ENCODE measurements at regions not wholly inside any gene's neighbourhood (a gene's known extent, or its start where the extent isn't known, plus 50 kb on each side); places are given as distances from the start of the nearest gene placed in this dataset.

DNA sequence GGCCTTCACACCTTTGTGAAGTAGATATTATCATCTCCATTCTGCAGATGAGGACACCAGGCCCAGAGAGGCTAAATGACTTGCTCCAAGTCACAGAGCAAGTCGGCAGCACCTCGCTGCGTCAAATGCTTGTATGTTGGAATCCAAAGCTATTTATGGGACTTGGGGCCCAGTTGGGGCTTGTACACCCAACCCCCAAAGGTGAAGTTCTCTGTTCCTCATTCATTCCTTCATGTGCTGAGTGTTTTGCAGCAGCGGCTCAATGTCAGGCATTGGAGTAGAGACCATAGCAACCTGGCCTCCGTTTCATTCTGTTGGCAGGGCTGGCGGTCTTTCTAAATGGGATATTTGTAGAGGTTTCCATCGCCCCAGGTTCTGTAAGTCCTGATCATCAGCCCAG, 113.4 kb upstream of the SLC25A33 start:
- no peak for DNase-seq (ENCODE audit: low read depth)
- TF ChIP-seq, protein P1, sequence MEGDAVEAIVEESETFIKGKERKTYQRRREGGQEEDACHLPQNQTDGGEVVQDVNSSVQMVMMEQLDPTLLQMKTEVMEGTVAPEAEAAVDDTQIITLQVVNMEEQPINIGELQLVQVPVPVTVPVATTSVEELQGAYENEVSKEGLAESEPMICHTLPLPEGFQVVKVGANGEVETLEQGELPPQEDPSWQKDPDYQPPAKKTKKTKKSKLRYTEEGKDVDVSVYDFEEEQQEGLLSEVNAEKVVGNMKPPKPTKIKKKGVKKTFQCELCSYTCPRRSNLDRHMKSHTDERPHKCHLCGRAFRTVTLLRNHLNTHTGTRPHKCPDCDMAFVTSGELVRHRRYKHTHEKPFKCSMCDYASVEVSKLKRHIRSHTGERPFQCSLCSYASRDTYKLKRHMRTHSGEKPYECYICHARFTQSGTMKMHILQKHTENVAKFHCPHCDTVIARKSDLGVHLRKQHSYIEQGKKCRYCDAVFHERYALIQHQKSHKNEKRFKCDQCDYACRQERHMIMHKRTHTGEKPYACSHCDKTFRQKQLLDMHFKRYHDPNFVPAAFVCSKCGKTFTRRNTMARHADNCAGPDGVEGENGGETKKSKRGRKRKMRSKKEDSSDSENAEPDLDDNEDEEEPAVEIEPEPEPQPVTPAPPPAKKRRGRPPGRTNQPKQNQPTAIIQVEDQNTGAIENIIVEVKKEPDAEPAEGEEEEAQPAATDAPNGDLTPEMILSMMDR (conservative IDR thresholded peaks at IDR 0.05; ENCODE audit: low read depth, low read length), result no peak
- H3K4me3 ChIP-seq (ENCODE audit: low read depth, low read length), result no peak overlapping the region

DNA sequence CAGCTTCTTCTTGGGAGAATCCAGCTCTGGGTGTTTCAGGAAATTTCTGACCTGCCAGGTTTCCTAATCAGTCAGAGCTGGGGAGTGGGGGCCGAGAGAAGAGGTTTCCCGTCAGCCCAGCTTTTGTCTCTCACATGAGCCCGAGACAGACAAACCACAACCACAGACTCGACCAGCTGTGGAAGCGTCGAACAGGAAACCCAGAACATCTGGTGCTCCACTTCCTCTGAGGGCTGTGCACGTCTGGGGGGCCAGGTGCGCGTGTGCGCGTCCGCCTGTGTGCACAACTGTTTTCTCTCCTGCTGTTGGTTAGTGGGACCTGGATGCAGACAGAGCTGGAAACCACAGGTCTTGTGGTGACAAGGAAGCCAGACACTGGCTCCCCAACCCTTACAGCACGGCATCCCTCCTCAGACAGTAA, 113.0 kb upstream of the SLC25A33 start:
- no peak overlapping the region for H3K4me3 ChIP-seq (ENCODE audit: low read depth, low read length)
- TF ChIP-seq, protein P1 (conservative IDR thresholded peaks at IDR 0.05; ENCODE audit: low read depth, low read length), result no peak
- no peak for DNase-seq (ENCODE audit: low read depth)

DNA sequence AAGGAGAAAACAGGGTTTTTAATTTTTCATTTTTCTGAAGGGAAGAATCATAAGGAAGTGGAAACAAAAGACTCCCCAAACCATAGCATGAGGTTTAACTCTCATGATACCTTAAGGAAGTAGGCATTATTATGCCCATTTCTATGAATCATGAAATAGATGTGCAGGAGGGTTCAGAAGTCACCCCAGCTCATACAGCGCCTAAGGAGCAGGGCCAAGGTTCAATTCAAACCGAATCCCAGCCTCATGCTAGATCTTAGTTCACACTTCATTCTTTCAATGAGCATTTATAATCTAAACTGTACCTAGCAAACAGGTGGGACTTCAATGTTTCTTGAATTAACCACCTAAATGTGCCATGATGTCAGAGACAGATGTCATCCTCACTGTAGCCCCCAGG, 111.9 kb upstream of the SLC25A33 start:
- no peak overlapping the region for H3K4me3 ChIP-seq (ENCODE audit: low read depth, low read length)
- no peak for DNase-seq (ENCODE audit: low read depth)
- TF ChIP-seq, protein P1 (conservative IDR thresholded peaks at IDR 0.05; ENCODE audit: low read depth, low read length), result no peak

DNA sequence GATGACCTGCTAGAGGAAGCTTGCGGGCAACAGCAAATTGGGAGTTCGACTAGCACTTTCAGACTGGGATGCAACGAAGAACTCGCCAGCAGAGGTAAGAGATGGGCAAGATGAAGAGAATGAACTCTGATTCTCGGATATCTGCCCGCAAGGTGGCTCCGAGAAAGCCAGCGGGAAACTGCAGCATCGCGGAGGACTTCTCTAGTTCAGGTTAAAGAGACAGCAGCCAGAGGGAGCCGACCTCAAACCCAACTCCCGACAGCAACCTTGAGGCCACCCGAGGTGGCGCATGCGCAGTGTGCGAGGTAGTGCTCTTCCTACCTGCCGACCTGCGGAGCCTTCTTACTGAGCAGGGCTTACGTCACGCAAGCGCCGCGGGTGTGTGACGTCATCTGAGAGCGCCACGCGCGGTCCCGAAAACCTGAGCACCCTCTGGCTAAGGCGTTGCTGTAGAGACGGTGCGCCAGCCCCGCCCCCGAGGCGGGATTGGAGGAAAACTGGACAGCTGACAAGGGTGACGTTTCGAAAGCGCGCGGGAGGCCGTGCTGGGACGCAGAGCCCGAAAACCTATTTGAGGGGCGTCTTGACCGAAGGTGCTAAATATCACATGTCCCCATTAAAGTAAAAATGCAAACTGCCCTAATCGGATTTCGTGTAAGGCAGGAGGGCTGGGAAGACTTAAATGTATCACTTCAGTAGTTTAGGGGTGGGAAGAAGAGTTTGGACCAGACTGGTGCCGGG, 110.5 kb upstream of the SLC25A33 start:
- H3K4me3 ChIP-seq (ENCODE audit: low read depth, low read length), result peak overlapping the region; percentile 73
- TF ChIP-seq, protein P1 (conservative IDR thresholded peaks at IDR 0.05; ENCODE audit: low read depth, low read length), result peak; percentile 40
- peak; percentile 91 for DNase-seq (ENCODE audit: low read depth)

DNA sequence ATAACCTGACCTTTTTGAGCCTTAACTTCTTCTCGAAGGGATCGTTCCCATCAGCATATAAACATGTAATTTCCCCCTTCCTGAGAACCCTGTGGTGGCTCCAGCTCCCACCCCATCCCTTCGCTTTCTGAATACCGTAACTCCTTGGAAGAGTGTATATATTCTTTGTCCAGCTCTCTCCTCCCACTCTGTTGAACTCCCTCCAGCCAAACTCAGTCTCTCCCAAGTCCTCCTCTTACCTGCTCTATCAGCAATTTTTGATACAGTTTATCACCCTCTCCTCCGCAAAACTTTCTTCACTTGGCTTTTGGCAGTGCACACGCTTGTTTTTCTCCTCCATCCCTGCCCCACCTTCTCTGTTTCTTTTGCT, 109.9 kb upstream of the SLC25A33 start:
- TF ChIP-seq, protein P1 (conservative IDR thresholded peaks at IDR 0.05; ENCODE audit: low read depth, low read length), result no peak
- DNase-seq (ENCODE audit: low read depth), result no peak
- peak overlapping the region; percentile 73 for H3K4me3 ChIP-seq (ENCODE audit: low read depth, low read length)

DNA sequence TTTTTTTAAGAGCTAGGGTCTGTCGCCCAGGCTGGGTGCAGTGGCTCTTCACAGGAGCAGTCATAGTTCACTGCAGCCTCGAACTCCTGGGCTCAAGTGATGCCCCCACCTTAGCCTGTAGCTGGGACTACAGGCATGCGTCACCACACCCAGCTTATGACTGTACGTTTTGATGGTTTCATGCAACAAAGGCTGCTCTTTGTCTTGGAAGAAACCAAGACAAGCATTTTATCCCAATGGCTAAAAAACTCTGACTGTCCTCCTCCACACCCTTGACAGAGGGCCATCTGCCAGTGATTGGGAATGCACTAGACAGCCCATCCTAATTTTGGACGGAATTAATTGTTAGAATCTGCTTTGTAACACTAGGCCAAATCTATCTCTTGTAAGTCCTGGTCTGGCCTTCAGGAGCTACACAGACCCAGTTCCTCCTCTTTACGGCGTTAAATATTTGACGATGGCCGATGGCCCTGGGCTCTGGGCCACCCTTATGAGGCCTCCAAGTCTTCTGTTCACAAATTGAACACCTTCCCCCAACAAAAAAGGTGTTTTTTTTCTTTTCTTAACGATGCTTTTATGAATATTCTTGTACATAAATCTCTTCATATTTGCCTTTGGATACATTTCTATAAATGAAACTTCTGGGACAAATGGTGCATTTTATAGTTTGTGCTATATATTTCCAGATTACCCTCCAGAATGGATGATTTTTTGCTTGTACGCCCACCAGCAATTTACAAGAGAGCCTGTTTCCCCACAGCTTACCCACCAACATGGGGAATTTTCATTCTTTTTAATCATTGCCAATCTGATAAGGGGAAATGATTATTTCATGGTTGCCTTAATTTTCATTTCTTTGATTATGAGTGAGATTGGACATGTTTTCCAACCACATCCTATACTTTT, 104.8 kb upstream of the SLC25A33 start:
- DNase-seq (ENCODE audit: low read depth), result no peak
- TF ChIP-seq, protein P1 (conservative IDR thresholded peaks at IDR 0.05; ENCODE audit: low read depth, low read length), result no peak
- no peak overlapping the region for H3K4me3 ChIP-seq (ENCODE audit: low read depth, low read length)
